AML-193 (cell line): ENCODE measurements at regions not wholly inside any gene's neighbourhood (a gene's known extent, or its start where the extent isn't known, plus 50 kb on each side); places are given as distances from the start of the nearest gene placed in this dataset.

Experiments
- DNase-seq, 2 experiments: peaks; one replicate each; lab custom pipeline; 2025; lab: John Stamatoyannopoulos, UW

- no peak for DNase-seq
Measured at GRCh38 chr12:13841358-13841757, 140.0 kb downstream of the GRIN2B start.

GRCh38 chr12:13839365-13840336 is 141.8 kb downstream of the GRIN2B start:
- DNase-seq = no peak

GRCh38 chr12:13836099-13836498 is 145.3 kb downstream of the GRIN2B start:
- no peak for DNase-seq

- no peak for DNase-seq
Measured at GRCh38 chr12:13835652-13836051, 145.8 kb downstream of the GRIN2B start.

GRCh38 chr12:13834241-13834640 is 147.2 kb downstream of the GRIN2B start:
- no peak for DNase-seq

- DNase-seq = no peak
Measured at GRCh38 chr12:13817131-13817530, 164.3 kb downstream of the GRIN2B start.

GRCh38 chr12:13816394-13816793 is 165.0 kb downstream of the GRIN2B start:
- DNase-seq = no peak

GRCh38 chr12:13812168-13812567 is 169.2 kb downstream of the GRIN2B start:
- DNase-seq = no peak

- no peak for DNase-seq
Measured at GRCh38 chr12:13811061-13811460, 170.3 kb downstream of the GRIN2B start.

GRCh38 chr12:13805041-13805440 is 176.4 kb downstream of the GRIN2B start:
- DNase-seq = no peak

- DNase-seq = no peak
Measured at GRCh38 chr12:13801543-13801942, 179.9 kb downstream of the GRIN2B start.

- no peak for DNase-seq
Measured at GRCh38 chr12:13799574-13799973, 181.8 kb downstream of the GRIN2B start.

- no peak for DNase-seq
Measured at GRCh38 chr12:13798162-13798561, 183.2 kb downstream of the GRIN2B start.

GRCh38 chr12:13794706-13795105 is 186.7 kb downstream of the GRIN2B start:
- no peak for DNase-seq

- DNase-seq = no peak
Measured at GRCh38 chr12:13790317-13790716, 191.1 kb downstream of the GRIN2B start.

- no peak for DNase-seq
Measured at GRCh38 chr12:13788626-13789025, 192.8 kb downstream of the GRIN2B start.

GRCh38 chr12:13786646-13787045 is 194.8 kb downstream of the GRIN2B start:
- DNase-seq = no peak

- DNase-seq = no peak
Measured at GRCh38 chr12:13784504-13784903, 196.9 kb downstream of the GRIN2B start.

GRCh38 chr12:13780453-13780852 is 200.9 kb downstream of the GRIN2B start:
- DNase-seq = no peak

- DNase-seq = no peak
Measured at GRCh38 chr12:13777374-13777773, 204.0 kb downstream of the GRIN2B start.

- no peak for DNase-seq
Measured at GRCh38 chr12:13772264-13772663, 209.1 kb downstream of the GRIN2B start.

GRCh38 chr12:13770576-13770975 is 210.8 kb downstream of the GRIN2B start:
- no peak for DNase-seq

- DNase-seq = no peak
Measured at GRCh38 chr12:13769966-13770365, 211.4 kb downstream of the GRIN2B start.

- no peak for DNase-seq
Measured at GRCh38 chr12:13769273-13769672, 212.1 kb downstream of the GRIN2B start.
